ENCODE measurements at regions not wholly inside any gene's neighbourhood (a gene's known extent, or its start where the extent isn't known, plus 50 kb on each side); places are given as distances from the start of the nearest gene placed in this dataset.

GRCh38 chr17:79137789-79138165 is 63.2 kb downstream of the ENGASE start:
- POLR2A ChIA-PET = no interaction called here
- no peak for DNase-seq (ENCODE audit: extremely low spot score)
- TF ChIP-seq ARNT (IDR thresholded peaks at IDR 0.05) (no peak), TARDBP (IDR thresholded peaks at IDR 0.05) (no peak), FOXA1 (IDR thresholded peaks at IDR 0.05) (no peak), SP1 (IDR thresholded peaks at IDR 0.05) (no peak), BHLHE40 (IDR thresholded peaks at IDR 0.05; ENCODE audit: borderline replicate concordance) (no peak), SUZ12 (IDR thresholded peaks at IDR 0.05) (no peak), ZNF384 (IDR thresholded peaks at IDR 0.05) (no peak), FOXK2 (IDR thresholded peaks at IDR 0.05) (no peak), ELF4 (IDR thresholded peaks at IDR 0.05) (no peak)
- CTCF ChIA-PET = no interaction called here

GRCh38 chr17:79137015-79137788 is 62.6 kb downstream of the ENGASE start:
- TF ChIP-seq HDGF (IDR thresholded peaks at IDR 0.05; ENCODE audit: borderline replicate concordance) (no peak), ARNT (IDR thresholded peaks at IDR 0.05) (no peak), L3MBTL2 (conservative IDR thresholded peaks at IDR 0.05) (no peak), ELF4 (IDR thresholded peaks at IDR 0.05) (no peak)
- DNase-seq (ENCODE audit: extremely low spot score) = no peak
- CTCF ChIA-PET = no interaction called here
- POLR2A ChIA-PET = no interaction called here

- ChIA-PET POLR2A (no interaction called here), CTCF (no interaction called here)
- TF ChIP-seq TARDBP (IDR thresholded peaks at IDR 0.05) = no peak
- no peak for TF ChIP-seq CTBP1 (IDR thresholded peaks at IDR 0.05; ENCODE audit: borderline replicate concordance)
- no peak for TF ChIP-seq HDGF (IDR thresholded peaks at IDR 0.05; ENCODE audit: borderline replicate concordance)
- no peak for TF ChIP-seq L3MBTL2 (conservative IDR thresholded peaks at IDR 0.05)
- TF ChIP-seq BHLHE40 (IDR thresholded peaks at IDR 0.05; ENCODE audit: borderline replicate concordance) = no peak
- TF ChIP-seq ARNT (IDR thresholded peaks at IDR 0.05) = no peak
- TF ChIP-seq ELF4 (IDR thresholded peaks at IDR 0.05) = no peak
- TF ChIP-seq SP1 (IDR thresholded peaks at IDR 0.05) = no peak
- no peak for TF ChIP-seq SUZ12 (IDR thresholded peaks at IDR 0.05)
- DNase-seq (ENCODE audit: extremely low spot score) = no peak
Observed at GRCh38 chr17:79136596-79136995, 62.0 kb downstream of the ENGASE start.
